PC-9 (cell line): ENCODE measurements at regions not wholly inside any gene's neighbourhood (a gene's known extent, or its start where the extent isn't known, plus 50 kb on each side); places are given as distances from the start of the nearest gene placed in this dataset.

Experiments
- BruUV-seq: library from RNA; stranded (reverse); fragments of 400-500 nt; replicated peaks from 2 replicates; lab custom pipeline; 2021; lab: Mats Ljungman, UMichigan
- CTCF ChIA-PET: fragments of 300-600 bp; sonication (Branson Sonifier 250); formaldehyde crosslinking; loops from one replicate; lab custom pipeline; 2022; ENCODE audit warnings: antibody characterized with exemption; lab: Charles Lee
- POLR2A ChIA-PET: fragments of 300-600 bp; sonication (Branson Sonifier 250); formaldehyde crosslinking; loops from one replicate; lab custom pipeline; 2022; ENCODE audit warnings: antibody characterized with exemption; ENCODE audit not compliant: unreplicated experiment; lab: Charles Lee
- DNase-seq, 2 experiments: peaks; one replicate each; pipeline versions ENCODE4 v3.0.0 to v3.0.0-alpha.2; 2015 to 2022; ENCODE audit warnings: mixed read lengths in 1 of 2
- H2AFZ ChIP-seq: fragments of 200-600 bp; sonication (generic); 2 replicates; pipeline ENCODE4 v1.8.1; 2017; ENCODE audit warnings: antibody characterized with exemption
- H3F3A ChIP-seq: fragments of 200-600 bp; sonication (generic); 2 replicates; pipeline ENCODE4 v1.8.1; 2017; ENCODE audit warnings: antibody characterized with exemption, mild to moderate bottlenecking, low read depth; ENCODE audit not compliant: insufficient read depth
- H3K27ac ChIP-seq: fragments of 200-600 bp; sonication (generic); 2 replicates; pipeline ENCODE4 v1.6.1; 2016; ENCODE audit warnings: mixed run types
- H3K27me3 ChIP-seq: fragments of 200-600 bp; sonication (generic); 2 replicates; pipeline ENCODE4 v1.6.1; 2016; ENCODE audit warnings: low read depth, mixed run types; ENCODE audit not compliant: insufficient read depth
- H3K36me3 ChIP-seq: fragments of 200-600 bp; sonication (generic); 2 replicates; pipeline ENCODE4 v1.6.1; 2016; ENCODE audit warnings: low read depth, mixed run types
- H3K4me1 ChIP-seq: fragments of 200-600 bp; sonication (generic); replicated peaks from 2 replicates; pipeline ENCODE4 v1.6.1; 2016; ENCODE audit warnings: mixed run types; ENCODE audit not compliant: insufficient read depth
- H3K4me2 ChIP-seq: fragments of 200-600 bp; sonication (generic); 2 replicates; pipeline ENCODE4 v1.6.1; 2017; ENCODE audit warnings: mixed run types
- H3K4me3 ChIP-seq: fragments of 200-600 bp; sonication (generic); 2 replicates; pipeline ENCODE4 v1.6.1; 2016; ENCODE audit warnings: mixed run types
- H3K79me2 ChIP-seq: fragments of 200-600 bp; sonication (generic); 2 replicates; pipeline ENCODE4 v1.6.1; 2017; ENCODE audit warnings: low read depth, mixed run types
- H3K9me2 ChIP-seq: fragments of 200-600 bp; sonication (generic); 2 replicates; pipeline ENCODE4 v1.8.1; 2017; ENCODE audit warnings: mild to moderate bottlenecking; ENCODE audit not compliant: insufficient read depth
- H3K9me3 ChIP-seq: fragments of 200-600 bp; sonication (generic); 2 replicates; pipeline ENCODE4 v1.8.1; 2016; ENCODE audit warnings: low read depth; ENCODE audit not compliant: insufficient read depth
- H4K20me1 ChIP-seq: fragments of 200-600 bp; sonication (generic); 2 replicates; pipeline ENCODE4 v1.8.1; 2017; ENCODE audit not compliant: insufficient read depth
- CTCF ChIP-seq: fragments of 200-600 bp; sonication (generic); conservative IDR thresholded peaks from 2 replicates; pipeline ENCODE4 v1.6.1; 2017; ENCODE audit warnings: mixed run types, antibody characterized with exemption, mild to moderate bottlenecking, moderate library complexity
- EZH2 ChIP-seq: fragments of 200-600 bp; sonication (generic); IDR thresholded peaks from 2 replicates; pipeline ENCODE4 v1.8.0; 2017; ENCODE audit warnings: antibody characterized with exemption, low read depth
- intact Hi-C: fragments of 100-400 bp; cut with micrococcal nuclease; formaldehyde crosslinking; loops from one replicate; pipeline ENCODE4 v1.10.0; 2022; ENCODE audit not compliant: unreplicated experiment

- ChIA-PET POLR2A (no interaction called here), CTCF (no interaction called here)
- H3K79me2 ChIP-seq = no peaks in the 10 kb centered on the region
- no peaks in the 10 kb centered on the region for H3K4me1 ChIP-seq
- no peaks in the 10 kb centered on the region for H4K20me1 ChIP-seq
- BruUV-seq = no TSS peak
- H3K27me3 ChIP-seq = no peaks in the 10 kb centered on the region
- intact Hi-C loops = no loop called here
- H3K4me3 ChIP-seq = no peak overlapping the region
- no peak for DNase-seq
- no peak overlapping the region for H3K27ac ChIP-seq
- H3K9me3 ChIP-seq = no peaks in the 10 kb centered on the region
- H3K9me2 ChIP-seq = peaks cover 4% of the 10 kb centered on the region; the same call in 1 of the 2 replicates
- no peak overlapping the region for H2AFZ ChIP-seq
- no peaks in the 10 kb centered on the region for H3K36me3 ChIP-seq
- no peak for TF ChIP-seq EZH2
- no peak for TF ChIP-seq CTCF
- no peak overlapping the region for H3K4me2 ChIP-seq
- H3F3A ChIP-seq = no peaks in the 10 kb centered on the region
Measured at GRCh38 chr4:127500242-127500641, 132.5 kb upstream of the INTU start.

DNA sequence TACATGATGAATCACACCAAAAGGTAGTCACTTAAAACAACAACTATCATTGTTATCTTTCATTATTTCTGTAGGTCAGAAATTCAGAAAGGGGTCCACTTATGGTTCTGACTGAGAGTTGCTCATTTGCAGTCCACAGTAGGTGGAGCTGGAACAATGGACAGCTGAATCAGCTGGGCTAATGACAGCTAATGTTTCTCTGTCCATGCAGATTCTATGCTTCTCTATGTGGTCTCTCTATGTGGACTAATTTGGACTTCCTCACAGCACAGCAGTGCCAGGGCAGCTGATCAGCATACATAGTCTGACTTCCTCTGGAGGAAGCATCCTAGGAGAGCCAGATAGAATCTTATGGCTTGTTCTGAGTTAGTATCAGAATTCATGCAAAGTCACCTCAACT, 131.7 kb upstream of the INTU start:
- Histone ChIP-seq H3K4me1 (no peaks in the 10 kb centered on the region), H3K27me3 (no peaks in the 10 kb centered on the region), H3K36me3 (no peaks in the 10 kb centered on the region), H4K20me1 (no peaks in the 10 kb centered on the region), H3K4me2 (no peak overlapping the region), H3F3A (no peaks in the 10 kb centered on the region), H2AFZ (no peak overlapping the region), H3K79me2 (no peaks in the 10 kb centered on the region), H3K27ac (no peak overlapping the region), H3K9me3 (no peaks in the 10 kb centered on the region), H3K9me2 (peaks cover 4% of the 10 kb centered on the region; the same call in 1 of the 2 replicates), H3K4me3 (no peak overlapping the region)
- ChIA-PET CTCF (no interaction called here), POLR2A (no interaction called here)
- DNase-seq = no peak
- intact Hi-C loops = no loop called here
- BruUV-seq = no TSS peak
- no peak for TF ChIP-seq EZH2
- no peak for TF ChIP-seq CTCF

- CTCF ChIA-PET = no interaction called here
- no peak overlapping the region for H3K4me2 ChIP-seq
- H3K9me2 ChIP-seq = peaks cover 4% of the 10 kb centered on the region; the same call in 1 of the 2 replicates
Measured at GRCh38 chr4:127503111-127503510, 129.6 kb upstream of the INTU start.

More at GRCh38 chr4:127503111-127503510, 129.6 kb upstream of the INTU start:
- BruUV-seq = no TSS peak
- Histone ChIP-seq H3K36me3 (no peaks in the 10 kb centered on the region), H3K4me3 (no peak overlapping the region), H3F3A (no peaks in the 10 kb centered on the region), H4K20me1 (no peaks in the 10 kb centered on the region), H3K27me3 (no peaks in the 10 kb centered on the region), H3K27ac (no peak overlapping the region), H3K4me1 (no peaks in the 10 kb centered on the region), H3K79me2 (no peaks in the 10 kb centered on the region), H2AFZ (no peak overlapping the region), H3K9me3 (no peaks in the 10 kb centered on the region)
- intact Hi-C loops = no loop called here
- no peak for TF ChIP-seq CTCF
- TF ChIP-seq EZH2 = no peak
- POLR2A ChIA-PET = no interaction called here
- no peak for DNase-seq
